NB4 (cell line): ENCODE measurements at regions not wholly inside any gene's neighbourhood (a gene's known extent, or its start where the extent isn't known, plus 50 kb on each side); places are given as distances from the start of the nearest gene placed in this dataset.

Source experiments
- DNase-seq: peaks from one replicate; pipeline ENCODE4 v3.0.0; 2010; ENCODE audit warnings: low read depth
- H3K4me3 ChIP-seq: one replicate; pipeline ENCODE4 v1.5.1; 2011; ENCODE audit warnings: mild to moderate bottlenecking, low read depth, low read length, moderate library complexity
- CTCF ChIP-seq: IDR thresholded peaks from one replicate; pipeline ENCODE4 v1.5.1; 2012; ENCODE audit warnings: low read depth, low read length
- MYC ChIP-seq: IDR thresholded peaks from 2 replicates; pipeline ENCODE4 v1.6.1; 2011; ENCODE audit warnings: low read depth, low read length
- POLR2A ChIP-seq: IDR thresholded peaks from 2 replicates; pipeline ENCODE4 v1.6.1; 2011; ENCODE audit warnings: mild to moderate bottlenecking; ENCODE audit not compliant: insufficient read length; ENCODE audit errors: extremely low read depth
- TF ChIP-seq, protein P1 (sequence below): IDR thresholded peaks from 2 replicates; pipeline ENCODE4 v1.6.1; 2011; ENCODE audit warnings: low read depth, low read length

- no peak for DNase-seq
- TF ChIP-seq, protein P1, sequence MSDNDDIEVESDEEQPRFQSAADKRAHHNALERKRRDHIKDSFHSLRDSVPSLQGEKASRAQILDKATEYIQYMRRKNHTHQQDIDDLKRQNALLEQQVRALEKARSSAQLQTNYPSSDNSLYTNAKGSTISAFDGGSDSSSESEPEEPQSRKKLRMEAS = no peak
- TF ChIP-seq POLR2A (no peak), MYC (no peak), CTCF (no peak)
- H3K4me3 ChIP-seq = no peak overlapping the region
Measured at GRCh38 chr11:15738931-15739330, 617.4 kb downstream of the SOX6 start.

DNA sequence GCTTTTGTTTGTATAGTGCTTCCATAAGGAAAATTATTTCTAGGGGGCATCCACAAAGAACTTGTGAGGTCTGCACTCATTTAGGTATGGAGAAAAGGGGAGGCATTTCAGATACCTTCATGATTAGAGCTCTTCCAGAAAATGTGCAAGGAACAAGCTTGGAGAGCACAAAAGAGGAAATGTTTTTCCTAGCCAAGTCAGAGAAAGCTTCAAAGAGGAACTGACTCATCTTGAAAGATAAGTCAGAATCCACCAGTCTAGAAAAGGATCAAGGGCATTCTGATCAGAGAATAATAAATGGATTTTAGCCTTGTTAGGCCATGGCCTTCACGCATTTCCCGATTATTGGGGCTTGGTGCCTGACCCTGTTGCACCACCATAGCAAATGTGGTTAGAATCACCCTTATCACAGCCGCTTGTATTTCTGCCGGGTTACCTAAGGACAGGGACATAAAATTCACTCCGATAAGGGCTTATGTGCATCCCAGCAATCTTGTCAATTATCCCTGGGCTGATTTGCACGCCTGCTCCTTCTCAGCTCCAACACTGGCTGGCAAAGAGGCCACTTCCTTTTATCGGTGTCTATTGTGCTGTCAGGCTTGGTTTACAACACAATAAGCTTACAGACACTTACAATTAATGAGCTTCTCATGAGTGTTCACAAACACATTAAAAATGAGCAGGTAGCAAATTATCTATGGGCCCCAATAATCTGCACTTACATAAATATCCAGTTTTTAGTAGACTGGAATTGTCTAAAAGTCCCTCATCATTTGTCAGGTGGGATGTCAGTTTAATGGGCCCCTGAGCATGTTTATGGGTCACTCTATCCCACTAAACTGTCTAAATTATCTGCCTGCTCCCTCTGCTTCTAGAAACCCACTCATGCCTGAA, 613.5 kb downstream of the SOX6 start:
- peak; percentile 8 for DNase-seq
- TF ChIP-seq, protein P1 = no peak
- TF ChIP-seq POLR2A (no peak), CTCF (no peak), MYC (no peak)

DNA sequence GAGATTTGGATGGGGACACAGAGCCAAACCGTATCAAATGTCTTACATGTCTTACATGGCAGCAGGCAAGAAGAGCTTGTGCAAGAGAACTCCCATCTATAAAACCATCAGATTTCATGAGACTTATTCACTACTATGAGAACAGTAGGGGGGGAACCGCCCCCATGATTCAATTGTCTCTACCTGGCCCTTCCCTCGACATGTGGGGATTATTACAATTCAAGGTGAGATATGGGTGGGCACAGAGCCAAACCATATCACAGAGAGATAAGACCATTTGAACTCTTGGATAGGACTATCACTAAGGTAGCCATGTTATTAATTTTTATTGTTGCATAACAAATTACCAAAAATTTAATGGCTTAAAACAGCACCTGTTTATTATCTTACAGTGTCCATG, 611.7 kb downstream of the SOX6 start:
- H3K4me3 ChIP-seq = no peak overlapping the region
- no peak for DNase-seq
- no peak for TF ChIP-seq MYC
- TF ChIP-seq, protein P1 = no peak
- TF ChIP-seq CTCF = no peak
- TF ChIP-seq POLR2A = no peak

More for the DNA sequence above, 613.5 kb downstream of the SOX6 start:
- no peak overlapping the region for H3K4me3 ChIP-seq

- TF ChIP-seq MYC = no peak
- TF ChIP-seq POLR2A = no peak
- no peak for TF ChIP-seq CTCF
- TF ChIP-seq, protein P1 = no peak
- H3K4me3 ChIP-seq = no peak overlapping the region
- no peak for DNase-seq
Measured at GRCh38 chr11:15745266-15745665, 611.1 kb downstream of the SOX6 start.

DNA sequence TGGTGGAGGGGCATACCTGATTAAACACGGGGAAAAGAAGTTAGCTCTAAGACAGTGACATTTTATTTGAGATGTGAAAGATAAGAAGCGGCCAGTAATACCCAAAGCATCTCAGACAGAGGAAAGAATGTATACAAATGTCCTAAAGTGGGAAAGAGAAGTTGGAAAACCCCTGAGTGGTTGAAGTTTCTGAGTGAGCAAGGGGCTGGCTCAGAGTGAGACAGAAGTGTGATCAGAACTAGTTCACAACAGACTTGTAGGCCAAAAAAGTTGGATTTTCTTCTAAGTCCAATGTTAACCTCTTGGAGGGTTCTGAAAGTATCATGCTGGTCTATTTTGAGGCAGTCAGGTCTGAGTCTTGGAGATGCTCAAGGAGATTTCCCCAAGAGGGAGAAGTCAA, 608.7 kb downstream of the SOX6 start:
- no peak overlapping the region for H3K4me3 ChIP-seq
- TF ChIP-seq POLR2A (no peak), MYC (no peak), CTCF (no peak)
- TF ChIP-seq, protein P1 = no peak
- no peak for DNase-seq

DNA sequence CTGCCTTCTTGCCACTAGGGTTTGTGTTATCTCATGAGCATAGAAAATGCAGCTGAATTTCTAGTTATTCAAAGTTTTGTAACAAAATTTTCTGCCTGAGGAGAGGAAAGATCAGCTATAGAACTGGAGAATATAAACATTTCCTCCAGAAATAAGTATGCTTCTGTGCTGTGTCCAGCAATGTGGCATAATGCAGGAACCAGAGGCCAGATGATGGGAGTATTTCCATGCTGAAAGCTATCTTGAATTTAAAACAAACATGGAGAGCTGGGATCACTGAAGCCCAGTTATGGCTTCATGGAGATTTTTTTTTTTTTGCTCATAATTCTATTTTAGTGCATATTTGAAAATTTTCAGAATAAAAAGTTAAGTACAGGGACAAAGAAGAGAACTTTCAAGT, 608.2 kb downstream of the SOX6 start:
- TF ChIP-seq POLR2A (no peak), CTCF (no peak)
- TF ChIP-seq, protein P1 = no peak
- DNase-seq = no peak
- no peak overlapping the region for H3K4me3 ChIP-seq
